Kasumi-1 (cell line): ENCODE measurements at regions not wholly inside any gene's neighbourhood (a gene's known extent, or its start where the extent isn't known, plus 50 kb on each side); places are given as distances from the start of the nearest gene placed in this dataset.

Experiments
- DNase-seq, 2 experiments: peaks; one replicate each; lab custom pipeline; 2025; lab: John Stamatoyannopoulos, UW

DNA sequence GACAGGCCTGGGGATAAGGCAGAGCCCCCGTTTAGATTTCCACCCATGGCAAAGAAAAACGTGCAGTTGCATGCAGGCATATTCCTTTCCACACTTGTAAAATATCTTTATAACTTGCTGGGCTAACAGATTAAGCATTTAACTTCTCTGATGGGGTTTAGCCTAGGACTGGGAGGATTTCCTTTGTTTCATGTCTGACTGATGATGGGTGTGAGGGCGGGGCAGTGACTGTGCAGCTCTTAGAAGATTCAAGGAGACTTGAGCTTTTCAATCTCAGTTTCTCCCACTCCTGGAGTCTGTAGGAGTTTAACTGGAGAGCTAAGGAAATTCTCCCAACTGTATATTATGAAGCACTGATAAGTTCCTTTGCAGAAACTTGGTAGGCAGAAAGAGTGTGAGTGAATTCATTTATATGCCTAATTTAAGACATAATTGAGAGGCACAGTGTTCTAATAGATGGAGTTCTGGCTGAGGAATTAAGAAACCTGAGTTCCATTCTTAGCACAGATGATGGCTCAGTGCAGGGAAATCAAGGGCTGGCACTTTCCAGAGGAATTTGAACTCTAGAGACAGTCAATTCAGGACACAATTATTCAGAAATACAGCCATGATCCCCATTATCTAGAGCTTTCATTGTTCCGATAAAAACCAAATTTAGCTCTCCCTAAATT, 214.6 kb upstream of the CNR1 start:
- no peak for DNase-seq

DNA sequence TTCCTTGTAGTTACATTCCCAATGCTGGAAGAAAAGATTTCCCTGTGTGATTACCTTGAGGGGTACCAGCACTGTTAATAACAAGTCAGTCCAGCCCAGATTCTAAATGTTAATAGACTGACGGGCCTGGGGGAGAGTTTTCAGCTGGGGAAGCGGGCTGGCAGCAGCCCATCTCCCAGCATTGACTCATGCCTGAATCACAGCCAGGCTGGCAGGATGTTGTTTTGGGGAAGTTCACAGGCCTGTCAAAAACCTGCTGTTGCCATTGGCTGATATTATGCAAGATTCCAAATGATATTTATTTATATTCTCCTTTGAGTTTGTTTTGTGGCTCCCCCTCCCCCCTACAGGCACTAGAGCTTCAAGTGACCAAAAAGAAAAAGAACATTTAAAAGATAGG, 213.9 kb upstream of the CNR1 start:
- DNase-seq: peak; percentile 65 to 67

DNA sequence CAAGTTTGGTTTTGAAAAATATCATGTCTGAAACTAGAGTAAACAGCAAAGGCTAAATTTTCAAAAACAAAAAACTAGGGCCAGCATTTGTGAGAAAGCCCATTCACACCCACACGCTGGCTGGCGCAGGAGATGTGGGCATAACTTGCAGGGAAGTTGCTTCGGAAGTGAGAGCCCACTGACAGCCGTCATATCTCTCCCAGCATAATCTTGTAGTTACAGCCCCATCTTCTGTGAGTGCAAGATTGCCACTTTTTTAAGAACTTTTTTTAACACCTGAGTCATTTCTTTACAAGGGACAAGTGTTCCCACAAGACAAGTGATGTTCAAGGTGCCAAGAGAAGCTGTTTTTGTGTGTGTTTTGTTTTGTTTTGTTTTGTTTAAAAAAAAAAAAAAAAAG, 212.5 kb upstream of the CNR1 start:
- DNase-seq: no peak

DNA sequence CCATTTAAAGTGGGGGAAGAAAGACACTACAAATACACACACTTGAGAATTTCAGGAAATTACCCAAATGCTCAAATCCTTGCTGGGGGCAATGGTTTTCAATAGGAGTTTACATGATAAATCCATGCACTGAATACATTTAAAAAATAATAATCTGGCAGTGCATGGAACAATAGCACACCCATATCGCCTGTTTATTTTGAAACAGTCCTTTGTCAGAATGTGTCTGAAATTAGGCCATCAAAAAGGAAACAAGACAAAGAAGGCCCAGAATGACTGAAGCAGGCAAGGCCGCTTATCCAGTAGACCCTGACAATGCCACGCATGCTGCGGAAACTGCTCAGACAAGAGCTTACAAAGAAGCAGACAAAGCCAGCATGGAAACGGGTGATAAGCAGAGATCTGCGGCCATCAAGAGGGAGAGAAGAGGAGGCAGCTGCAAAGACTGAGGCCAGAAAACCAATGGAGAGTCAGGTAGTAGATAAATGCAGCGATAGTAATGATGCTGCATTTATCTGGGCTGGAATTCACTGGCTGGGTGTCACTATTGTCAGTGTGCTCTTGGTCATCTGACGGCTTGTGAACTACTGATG, 211.9 kb upstream of the CNR1 start:
- DNase-seq: no peak

DNA sequence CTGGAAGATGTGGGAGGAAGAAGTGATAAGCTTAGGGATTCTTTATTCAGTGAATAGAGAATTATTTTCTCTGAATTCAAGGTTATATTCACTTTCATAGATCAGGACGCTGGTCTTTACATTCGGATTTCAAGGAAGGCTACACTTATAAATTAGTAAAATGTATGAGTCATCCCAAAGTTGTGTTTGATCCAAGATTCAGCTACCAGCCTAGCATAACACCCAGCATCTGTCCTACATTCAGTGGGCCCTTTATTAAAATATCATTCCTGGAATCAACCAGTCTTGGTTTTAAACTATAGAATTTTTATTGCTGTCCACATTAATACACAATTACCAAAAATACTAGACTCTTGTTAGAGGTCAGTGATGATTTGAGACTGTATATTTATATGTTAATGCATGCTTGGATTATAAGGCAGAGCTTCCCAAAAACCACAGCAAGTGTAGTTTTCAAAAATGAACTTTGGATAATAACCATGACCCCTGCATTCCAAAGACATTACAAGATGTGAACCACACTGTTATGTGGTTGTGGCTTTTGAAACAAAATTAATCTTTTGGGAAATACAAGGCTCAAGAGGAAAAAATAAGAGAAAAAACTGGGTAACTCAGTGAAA, 210.7 kb upstream of the CNR1 start:
- no peak for DNase-seq

DNA sequence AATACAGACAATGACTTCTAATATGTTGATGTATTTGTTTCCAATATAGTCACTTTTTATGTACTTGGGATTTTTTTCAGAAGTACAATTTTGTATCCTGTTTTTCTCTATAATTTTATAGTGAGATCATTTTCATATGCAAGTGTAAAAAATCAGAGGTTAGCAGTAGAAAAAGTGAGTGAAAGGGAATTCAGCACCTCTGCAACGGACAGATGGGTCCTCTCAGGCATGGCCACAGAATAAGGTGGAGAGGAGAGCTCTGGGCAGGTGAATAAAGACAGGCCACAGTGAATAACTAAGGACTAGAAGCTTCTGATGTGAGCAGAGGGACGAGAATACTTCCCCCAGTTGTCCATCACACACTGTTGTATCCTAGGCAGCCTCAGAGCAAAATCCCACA, 210.1 kb upstream of the CNR1 start:
- no peak for DNase-seq

DNA sequence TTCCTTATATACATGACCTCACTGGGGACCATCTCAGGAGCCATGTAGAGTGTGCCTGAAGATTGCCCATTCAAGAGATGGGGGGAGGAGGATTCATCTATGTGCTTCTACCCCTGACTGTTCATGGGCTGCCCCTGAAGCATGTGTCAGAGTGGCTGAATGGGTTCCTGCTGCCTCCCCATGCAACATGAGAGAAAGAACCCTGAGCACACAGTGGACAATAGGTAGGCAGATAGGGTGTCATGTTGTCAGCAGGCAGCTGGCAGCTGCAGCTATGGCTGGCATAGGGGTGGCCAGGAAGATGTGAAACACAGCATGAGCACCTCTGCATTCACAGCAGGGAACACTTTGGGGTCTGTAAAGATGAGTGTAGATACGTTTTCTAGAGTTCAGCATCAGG, 208.4 kb upstream of the CNR1 start:
- DNase-seq: no peak

DNA sequence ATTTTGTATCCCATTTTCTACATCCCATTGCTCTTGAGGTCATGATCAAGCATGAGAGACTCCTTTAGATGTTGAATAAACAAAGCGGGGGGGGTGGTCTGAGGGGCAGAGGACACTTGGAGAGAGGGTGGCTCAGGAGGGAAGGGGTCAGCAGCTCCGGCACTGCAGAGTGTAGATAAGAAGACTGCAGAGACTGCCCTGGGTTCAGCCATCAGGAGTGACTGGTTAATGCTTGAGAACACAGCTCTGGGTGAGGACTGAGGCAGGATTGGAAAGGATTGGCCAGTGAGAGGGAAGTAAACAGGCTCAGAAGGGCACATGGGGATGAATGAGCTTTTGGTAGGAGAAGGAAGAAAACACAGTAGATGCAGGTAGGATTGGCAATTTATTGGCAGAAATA, 205.3 kb upstream of the CNR1 start:
- no peak for DNase-seq

DNA sequence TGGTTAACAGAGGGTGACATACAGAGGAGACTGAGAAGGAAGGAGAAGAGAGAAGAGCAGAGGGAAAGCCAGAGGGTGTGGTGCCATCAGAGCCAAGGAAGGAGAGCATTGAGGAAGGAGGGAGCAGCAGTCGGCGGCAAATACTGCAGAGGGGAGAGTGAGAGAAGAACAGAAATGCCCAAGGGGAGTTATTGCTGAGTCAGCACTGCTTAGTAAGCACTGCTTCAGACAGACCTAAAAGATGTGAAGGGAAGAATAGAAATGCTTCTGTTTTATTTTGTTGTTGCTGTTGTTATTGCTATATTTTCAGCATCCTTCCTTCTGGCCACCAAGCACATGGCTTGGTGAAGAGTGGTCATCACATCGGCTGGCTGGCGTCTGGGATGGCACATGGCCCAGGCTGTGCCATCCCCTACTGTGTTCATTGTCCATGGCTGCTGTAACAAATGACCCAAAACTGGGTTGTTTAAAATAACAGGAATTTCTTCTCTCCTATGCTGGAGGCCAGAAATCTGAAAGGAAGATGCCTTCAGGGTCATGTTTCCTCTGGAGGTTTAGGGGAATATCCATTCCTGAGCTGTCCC, 204.1 kb upstream of the CNR1 start:
- no peak for DNase-seq

DNA sequence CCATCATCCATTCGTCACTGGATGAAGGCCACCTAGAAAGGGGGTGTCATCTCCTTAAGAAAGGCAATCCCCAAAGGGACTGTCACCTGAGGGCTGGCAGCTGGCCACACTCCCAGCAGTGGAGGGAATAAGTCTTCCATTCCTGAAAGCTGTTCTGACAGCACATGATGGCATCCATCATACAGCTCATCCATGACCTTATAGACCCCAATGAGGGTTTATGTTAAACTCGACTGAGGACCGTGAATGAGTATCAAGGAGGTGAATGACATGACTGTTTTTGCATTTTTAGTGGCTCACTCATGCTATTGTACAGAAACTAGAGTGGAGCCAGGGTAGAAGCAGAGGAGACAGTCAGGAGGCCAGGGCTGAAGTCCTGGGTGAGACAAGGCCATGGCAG, 203.1 kb upstream of the CNR1 start:
- DNase-seq: no peak

DNA sequence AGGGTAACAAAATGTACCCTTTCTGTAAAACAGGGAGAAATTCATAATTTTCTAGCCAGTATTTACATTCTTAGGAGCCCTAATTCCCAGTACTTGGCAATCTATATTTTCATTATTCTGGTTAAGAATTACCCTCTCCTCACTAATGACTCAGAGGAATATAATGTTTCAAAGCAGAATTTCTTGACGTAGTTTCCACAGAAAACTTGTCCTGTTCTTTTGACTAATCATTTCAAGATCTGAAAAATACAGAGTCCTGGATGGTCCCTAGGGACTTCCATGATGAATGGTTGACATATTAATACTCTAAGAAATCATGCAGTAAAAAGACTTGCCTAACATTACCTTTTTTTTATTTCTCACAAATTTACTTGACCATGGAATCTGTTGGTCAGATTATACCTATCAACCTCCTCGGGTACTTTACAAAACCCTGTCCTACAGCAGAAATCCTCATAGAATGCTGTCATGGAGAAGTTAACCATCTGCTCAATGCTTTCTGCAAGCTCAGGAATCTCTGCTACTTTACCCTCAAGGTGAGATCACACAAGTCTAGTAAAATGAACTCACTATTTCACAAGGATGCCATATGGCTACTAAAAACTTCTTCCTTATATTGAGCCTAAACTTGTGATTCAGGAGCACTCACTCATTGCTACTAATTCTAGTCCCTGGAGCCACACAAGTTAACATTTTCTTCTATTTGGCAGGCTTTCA, 202.1 kb upstream of the CNR1 start:
- no peak for DNase-seq

DNA sequence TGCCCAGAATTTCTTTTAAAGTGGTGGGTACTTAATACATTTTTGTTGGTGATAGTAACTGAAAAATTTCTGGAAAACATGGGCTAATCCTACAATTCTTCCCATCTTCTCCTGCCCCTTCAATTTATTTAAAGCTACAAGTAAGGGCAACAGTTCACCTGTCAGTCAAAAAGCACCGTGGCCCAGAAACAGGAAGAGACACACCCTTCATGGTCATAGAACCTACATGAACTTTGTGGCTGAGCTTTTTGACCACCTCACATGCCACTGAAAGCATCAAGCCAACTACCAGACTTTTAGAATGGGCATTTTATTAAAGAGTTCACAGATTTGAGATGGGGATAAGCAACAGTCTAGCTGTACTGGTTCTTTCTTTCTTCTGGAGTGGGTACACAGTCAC, 201.1 kb upstream of the CNR1 start:
- no peak for DNase-seq

DNA sequence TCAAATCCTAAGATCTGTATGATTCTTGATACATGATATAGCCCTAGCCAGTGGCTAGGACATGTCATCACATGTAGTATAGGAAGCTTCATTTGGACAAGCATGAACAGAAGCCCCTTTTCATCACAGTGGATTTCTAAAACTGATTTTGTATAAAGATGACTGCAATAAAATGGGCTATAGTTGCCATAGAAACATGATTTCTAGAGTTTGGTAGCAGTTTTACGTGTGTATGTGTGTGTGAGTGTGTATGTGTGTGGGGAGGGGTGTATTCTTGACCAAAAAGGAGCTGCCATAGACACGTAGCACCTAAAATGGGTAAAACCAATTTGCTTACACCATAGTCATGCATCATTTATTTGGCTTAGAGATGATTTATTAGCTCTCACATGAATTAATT, 200.5 kb upstream of the CNR1 start:
- DNase-seq: no peak

DNA sequence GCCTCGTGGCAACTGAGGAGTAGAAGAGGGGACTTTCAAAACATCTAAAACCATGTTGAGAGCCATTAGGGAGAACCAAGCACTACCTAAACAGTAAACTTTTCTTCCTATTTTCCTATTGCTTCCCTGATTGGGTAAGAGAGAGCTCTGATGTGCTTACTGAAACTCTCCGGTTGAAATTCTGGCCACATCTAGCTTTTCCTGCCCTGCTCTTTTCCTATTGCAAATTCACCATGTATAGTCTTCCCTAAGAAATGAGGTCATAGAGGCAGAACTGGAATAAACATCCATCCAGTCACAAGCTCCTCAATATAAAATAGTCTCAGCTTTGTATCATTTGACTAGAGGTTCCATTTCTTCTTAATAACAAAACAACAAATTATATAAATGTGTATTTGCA, 199.5 kb upstream of the CNR1 start:
- DNase-seq: no peak

DNA sequence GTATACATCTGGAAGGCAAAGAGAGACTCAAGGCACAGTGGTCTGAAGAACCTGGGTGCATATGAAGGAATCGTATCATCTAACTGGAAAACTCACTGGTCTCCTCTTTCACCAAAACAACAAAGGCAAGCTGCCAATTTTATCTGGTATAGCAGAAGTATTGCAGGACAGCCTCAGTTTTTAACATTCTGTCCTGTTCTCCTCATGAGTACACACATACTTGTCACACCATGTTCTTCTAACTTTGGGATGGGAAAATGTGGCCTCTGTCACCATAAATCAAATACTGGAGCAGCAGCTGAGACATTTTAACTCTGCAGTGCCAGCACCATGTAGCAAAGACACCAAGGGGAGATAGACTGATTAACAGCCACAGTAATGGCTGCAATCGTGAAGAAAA, 199.1 kb upstream of the CNR1 start:
- DNase-seq: no peak

DNA sequence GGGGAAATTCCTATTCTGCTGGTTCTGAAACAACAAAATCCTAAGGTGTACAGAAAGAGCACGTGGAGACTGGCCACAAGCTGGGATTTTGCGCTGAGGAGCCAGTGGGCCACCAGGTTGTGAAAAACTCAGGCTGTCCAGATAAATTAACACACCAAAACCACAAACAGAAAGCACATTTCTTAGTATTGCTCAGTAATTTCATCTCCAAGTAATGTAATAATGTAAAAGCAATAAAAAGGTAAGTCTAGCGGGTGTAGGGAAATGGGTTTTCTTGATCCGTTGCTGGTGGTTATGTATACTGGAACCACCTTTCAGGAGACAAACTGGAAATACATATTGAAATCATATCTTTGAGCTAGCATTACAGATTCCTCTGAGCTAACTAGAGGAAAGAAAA, 195.6 kb upstream of the CNR1 start:
- no peak for DNase-seq

DNA sequence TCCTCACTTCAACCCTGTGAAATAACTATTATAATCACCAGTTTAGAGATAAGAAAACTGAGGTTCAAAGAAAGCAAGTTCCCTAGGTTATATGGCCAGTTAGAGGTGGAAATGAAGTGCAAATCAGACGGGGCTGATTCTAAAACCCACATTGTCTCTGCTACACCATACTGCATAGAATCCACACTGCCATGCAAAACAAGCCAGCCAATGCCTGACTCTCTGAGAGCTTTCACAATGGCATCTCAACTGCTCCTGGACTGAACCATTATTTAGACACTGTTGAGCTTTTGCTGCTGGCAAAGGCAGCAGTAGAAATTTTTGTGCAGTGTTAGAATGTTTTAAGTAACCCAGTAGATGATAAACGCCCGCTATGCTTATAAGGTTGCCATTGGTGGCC, 195.2 kb upstream of the CNR1 start:
- DNase-seq: no peak

DNA sequence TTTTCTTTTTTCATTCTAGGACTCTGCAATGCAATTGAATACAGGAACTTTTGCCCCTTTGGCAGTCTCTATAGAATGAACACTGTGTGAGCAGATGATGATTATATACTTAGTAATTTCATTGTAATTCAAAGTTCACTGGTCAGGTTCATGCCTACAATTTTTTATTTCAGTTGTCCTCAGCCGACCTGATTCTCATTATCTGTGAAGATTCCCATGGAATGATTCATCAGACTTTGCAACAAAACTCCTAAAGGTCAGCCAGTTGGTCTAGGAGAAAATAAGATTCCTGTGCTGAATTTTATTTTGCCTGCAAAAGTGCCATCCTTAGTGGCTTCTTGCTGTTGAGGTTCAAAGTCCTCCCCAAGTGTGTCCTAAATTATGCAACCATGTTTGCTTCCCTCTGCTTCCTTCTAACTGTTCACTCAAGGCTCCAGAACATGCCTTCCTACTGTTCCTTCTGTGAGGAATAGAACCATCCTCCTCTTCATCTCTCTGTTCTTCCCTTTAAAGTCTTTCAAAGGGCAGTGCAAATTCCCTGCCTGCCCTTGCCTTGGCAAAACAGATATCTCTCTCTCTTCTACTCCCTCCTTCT, 194.2 kb upstream of the CNR1 start:
- no peak for DNase-seq

DNA sequence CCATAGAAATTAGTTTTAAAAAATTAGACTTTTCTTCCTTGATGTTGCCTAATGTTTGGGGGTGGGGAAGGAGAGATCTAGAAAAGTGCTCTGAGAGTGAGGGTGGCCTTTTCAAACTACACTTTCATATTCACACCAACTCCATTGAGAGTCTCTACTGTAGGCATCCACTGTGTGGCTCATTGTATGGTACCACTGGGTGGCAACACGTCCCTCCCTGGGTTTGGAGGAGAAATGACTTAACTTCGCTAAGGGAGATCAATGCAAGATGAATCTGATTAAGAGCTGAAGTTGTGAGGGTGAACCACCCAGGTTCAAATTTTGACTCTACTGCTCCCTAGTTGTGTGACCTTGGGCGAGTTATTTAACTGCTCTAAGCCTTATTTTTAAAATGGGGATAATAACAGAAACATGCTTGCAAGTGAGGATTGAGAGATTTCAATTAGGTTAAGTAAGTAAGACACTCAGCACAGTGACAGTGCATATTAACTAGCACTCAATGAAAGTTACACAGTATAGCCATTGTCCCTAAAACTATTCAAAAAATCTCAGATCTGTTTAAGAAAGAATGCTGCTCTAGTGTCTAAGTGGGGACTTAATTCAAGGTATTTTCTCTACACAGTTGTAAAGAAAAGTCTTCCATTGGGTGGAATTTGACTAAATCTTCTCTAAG, 193.5 kb upstream of the CNR1 start:
- no peak for DNase-seq

DNA sequence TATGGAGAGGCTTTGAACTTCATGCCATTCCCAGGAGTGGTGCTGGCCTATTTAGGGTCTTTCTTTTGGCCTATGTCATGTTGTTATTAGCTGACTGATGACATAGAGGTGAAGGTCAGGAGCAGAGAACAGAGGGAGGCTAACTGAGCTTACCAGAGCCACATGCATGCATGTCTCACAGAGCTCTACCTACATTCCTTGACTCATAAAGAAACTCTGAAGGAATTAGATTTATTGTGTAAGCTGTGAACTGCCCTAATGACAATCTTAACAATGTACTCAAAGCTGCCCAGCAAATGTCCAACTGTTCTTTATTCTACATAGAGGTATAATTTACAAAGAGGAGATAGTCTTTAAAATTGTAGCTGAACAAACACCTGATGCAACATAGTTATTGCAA, 192.7 kb upstream of the CNR1 start:
- no peak for DNase-seq

DNA sequence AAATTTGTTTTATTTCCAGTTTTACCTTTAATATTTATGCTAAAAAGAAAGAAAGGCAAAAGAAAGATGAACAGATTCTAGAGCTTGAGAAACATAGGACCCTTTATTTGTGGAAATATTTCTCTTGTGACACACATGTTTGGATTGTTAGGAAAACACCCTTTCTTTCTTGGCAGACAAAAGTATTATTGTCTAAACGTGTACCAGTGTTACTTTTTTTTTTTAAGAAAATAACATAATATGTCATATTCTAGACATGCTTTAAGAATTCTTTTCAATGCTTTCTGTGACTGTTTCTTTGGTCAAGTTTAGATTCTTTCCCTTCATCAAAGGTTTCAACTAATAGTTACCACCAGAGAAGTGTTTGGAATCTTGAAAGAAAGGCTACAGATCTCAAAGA, 183.4 kb upstream of the CNR1 start:
- no peak for DNase-seq

DNA sequence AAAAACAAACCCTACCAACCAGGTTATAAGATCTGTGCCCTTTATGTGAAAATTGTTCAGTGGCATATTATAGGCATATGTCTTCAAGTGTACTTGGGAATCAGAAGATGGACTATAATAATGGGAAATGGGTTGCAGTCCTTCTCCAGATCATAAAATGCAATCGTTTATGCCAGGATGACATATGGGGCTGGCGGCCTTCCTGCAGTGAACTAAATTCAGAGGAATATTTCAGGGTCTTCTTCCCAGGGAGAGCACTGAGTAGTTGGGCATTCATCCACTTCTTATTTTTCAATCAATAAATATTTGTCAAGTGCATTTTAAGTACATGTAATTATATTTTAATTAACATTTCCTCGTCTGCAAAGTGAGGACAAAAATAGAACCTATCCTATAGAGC, 176.2 kb upstream of the CNR1 start:
- no peak for DNase-seq
